ENCODE measurements at regions not wholly inside any gene's neighbourhood (a gene's known extent, or its start where the extent isn't known, plus 50 kb on each side); places are given as distances from the start of the nearest gene placed in this dataset.

DNA sequence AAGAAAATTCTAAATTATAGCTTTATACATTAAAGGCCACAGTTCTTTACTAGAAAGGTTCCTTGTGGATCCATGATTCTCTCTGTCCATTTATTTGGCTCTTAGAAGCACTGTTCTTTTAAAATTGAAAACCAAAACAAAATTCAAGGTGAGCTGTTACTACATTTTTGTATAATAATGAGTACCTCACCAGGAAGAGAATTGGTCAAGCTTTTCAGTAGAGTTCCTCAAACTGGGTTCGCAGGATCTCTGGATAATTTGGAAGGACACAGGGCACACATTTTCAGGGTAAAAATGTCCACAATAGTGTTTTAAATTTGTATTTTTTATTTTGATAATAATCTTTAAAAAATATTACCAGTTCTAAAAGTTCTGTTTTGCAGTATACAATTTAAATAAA is 93.0 kb downstream of the PPP1R3A start:
- peaks cover 0 to 8% (median 0%) of the 10 kb centered on the region in 9 donors for H3K4me1 ChIP-seq
- no peak overlapping the region for H3K4me3 ChIP-seq
- WGBS, 2 donors: 88 to 93% methylated on average over 1 of the region's 1 CpG
- no peak for ATAC-seq
- no peaks in the 10 kb centered on the region for H3K36me3 ChIP-seq
- TF ChIP-seq, protein P1, sequence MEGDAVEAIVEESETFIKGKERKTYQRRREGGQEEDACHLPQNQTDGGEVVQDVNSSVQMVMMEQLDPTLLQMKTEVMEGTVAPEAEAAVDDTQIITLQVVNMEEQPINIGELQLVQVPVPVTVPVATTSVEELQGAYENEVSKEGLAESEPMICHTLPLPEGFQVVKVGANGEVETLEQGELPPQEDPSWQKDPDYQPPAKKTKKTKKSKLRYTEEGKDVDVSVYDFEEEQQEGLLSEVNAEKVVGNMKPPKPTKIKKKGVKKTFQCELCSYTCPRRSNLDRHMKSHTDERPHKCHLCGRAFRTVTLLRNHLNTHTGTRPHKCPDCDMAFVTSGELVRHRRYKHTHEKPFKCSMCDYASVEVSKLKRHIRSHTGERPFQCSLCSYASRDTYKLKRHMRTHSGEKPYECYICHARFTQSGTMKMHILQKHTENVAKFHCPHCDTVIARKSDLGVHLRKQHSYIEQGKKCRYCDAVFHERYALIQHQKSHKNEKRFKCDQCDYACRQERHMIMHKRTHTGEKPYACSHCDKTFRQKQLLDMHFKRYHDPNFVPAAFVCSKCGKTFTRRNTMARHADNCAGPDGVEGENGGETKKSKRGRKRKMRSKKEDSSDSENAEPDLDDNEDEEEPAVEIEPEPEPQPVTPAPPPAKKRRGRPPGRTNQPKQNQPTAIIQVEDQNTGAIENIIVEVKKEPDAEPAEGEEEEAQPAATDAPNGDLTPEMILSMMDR (IDR thresholded peaks at IDR 0.05): no peak
- no peaks in the 10 kb centered on the region for H3K9me3 ChIP-seq
- no peaks in the 10 kb centered on the region for H3K27me3 ChIP-seq
- H3K27ac ChIP-seq: no peak overlapping the region
- DNase-seq: no peak
- intact Hi-C loops (cut with DNase I): no loop called here

GRCh38 chr7:113824117-113824823 is 94.5 kb downstream of the PPP1R3A start:
- H3K27me3 ChIP-seq: no peaks in the 10 kb centered on the region
- ATAC-seq (peak in 6 of 8 donors; percentile 61 to 92 (median 80)), DNase-seq (no peak)
- TF ChIP-seq, protein P1 (IDR thresholded peaks at IDR 0.05): no peak
- H3K9me3 ChIP-seq: no peaks in the 10 kb centered on the region
- WGBS, 2 donors: 45 to 74% methylated on average over 3 of the region's 3 CpGs
- peaks cover 0 to 13% (median 0%) of the 10 kb centered on the region in 9 donors for H3K4me1 ChIP-seq
- no peaks in the 10 kb centered on the region for H3K36me3 ChIP-seq
- H3K4me3 ChIP-seq: no peak overlapping the region
- peak overlapping the region in 5 of 10 donors; percentile 30 to 67 (median 32) for H3K27ac ChIP-seq
- intact Hi-C loops (cut with DNase I): no loop called here

- Histone ChIP-seq H3K9me3 (no peaks in the 10 kb centered on the region), H3K36me3 (no peaks in the 10 kb centered on the region), H3K27me3 (no peaks in the 10 kb centered on the region), H3K4me3 (no peak overlapping the region), H3K4me1 (peaks cover 0 to 24% (median 0%) of the 10 kb centered on the region in 9 donors), H3K27ac (no peak overlapping the region)
- intact Hi-C loops (cut with DNase I): no loop called here
- ATAC-seq (peak in 3 of 8 donors; percentile 46 to 76 (median 61)), DNase-seq (no peak)
- TF ChIP-seq, protein P1 (IDR thresholded peaks at IDR 0.05): no peak
- 68 to 78% methylated on average over 1 of the region's 1 CpG for WGBS, 2 donors
Measured at GRCh38 chr7:113819474-113819873, 99.3 kb downstream of the PPP1R3A start.

- no peak overlapping the region for H3K4me3 ChIP-seq
- TF ChIP-seq, protein P1 (IDR thresholded peaks at IDR 0.05): no peak
- no peaks in the 10 kb centered on the region for H3K36me3 ChIP-seq
- no peaks in the 10 kb centered on the region for H3K27me3 ChIP-seq
- peak in 2 of 8 donors; percentile 56 to 60 for ATAC-seq
- intact Hi-C loops (cut with DNase I): no loop called here
- no peaks in the 10 kb centered on the region for H3K9me3 ChIP-seq
- H3K27ac ChIP-seq: no peak overlapping the region
- peaks cover 0 to 33% (median 0%) of the 10 kb centered on the region in 9 donors for H3K4me1 ChIP-seq
- no peak for DNase-seq
Measured at GRCh38 chr7:113816639-113817038, 102.2 kb downstream of the PPP1R3A start.
